ENCODE measurements at regions not wholly inside any gene's neighbourhood (a gene's known extent, or its start where the extent isn't known, plus 50 kb on each side); places are given as distances from the start of the nearest gene placed in this dataset.

DNA sequence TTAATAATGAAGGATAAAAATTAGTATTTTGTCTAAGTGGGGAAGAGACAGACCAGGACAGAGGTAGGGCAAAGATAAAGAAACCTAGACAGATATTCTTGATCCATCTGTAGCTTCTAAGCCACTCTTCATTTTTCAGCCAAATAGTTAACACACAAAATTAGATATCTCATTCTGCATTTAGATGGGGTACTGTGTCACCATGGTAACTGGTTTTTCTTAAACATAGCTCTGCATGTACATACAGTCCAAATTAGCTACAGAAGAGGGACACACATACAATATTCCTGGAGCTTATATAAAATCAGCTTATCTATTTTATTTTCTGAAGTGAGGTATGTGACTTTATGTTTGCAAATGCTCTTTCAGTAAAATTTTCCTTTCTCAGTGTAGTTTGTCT lies 393.7 kb downstream of the PPP3CA start:
- H3K4me3 ChIP-seq (ENCODE audit: low read depth, low read length), result no peak overlapping the region
- DNase-seq (ENCODE audit: low read depth), result no peak
- TF ChIP-seq, protein P1, sequence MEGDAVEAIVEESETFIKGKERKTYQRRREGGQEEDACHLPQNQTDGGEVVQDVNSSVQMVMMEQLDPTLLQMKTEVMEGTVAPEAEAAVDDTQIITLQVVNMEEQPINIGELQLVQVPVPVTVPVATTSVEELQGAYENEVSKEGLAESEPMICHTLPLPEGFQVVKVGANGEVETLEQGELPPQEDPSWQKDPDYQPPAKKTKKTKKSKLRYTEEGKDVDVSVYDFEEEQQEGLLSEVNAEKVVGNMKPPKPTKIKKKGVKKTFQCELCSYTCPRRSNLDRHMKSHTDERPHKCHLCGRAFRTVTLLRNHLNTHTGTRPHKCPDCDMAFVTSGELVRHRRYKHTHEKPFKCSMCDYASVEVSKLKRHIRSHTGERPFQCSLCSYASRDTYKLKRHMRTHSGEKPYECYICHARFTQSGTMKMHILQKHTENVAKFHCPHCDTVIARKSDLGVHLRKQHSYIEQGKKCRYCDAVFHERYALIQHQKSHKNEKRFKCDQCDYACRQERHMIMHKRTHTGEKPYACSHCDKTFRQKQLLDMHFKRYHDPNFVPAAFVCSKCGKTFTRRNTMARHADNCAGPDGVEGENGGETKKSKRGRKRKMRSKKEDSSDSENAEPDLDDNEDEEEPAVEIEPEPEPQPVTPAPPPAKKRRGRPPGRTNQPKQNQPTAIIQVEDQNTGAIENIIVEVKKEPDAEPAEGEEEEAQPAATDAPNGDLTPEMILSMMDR (IDR thresholded peaks at IDR 0.05; ENCODE audit: low read depth, low read length, missing control alignments), result no peak

- DNase-seq (ENCODE audit: low read depth), result no peak
- TF ChIP-seq, protein P1 (IDR thresholded peaks at IDR 0.05; ENCODE audit: low read depth, low read length, missing control alignments), result no peak
- no peak overlapping the region for H3K4me3 ChIP-seq (ENCODE audit: low read depth, low read length)
These were observed 394.7 kb downstream of the PPP3CA start for GRCh38 chr4:100952590-100952989.

DNA sequence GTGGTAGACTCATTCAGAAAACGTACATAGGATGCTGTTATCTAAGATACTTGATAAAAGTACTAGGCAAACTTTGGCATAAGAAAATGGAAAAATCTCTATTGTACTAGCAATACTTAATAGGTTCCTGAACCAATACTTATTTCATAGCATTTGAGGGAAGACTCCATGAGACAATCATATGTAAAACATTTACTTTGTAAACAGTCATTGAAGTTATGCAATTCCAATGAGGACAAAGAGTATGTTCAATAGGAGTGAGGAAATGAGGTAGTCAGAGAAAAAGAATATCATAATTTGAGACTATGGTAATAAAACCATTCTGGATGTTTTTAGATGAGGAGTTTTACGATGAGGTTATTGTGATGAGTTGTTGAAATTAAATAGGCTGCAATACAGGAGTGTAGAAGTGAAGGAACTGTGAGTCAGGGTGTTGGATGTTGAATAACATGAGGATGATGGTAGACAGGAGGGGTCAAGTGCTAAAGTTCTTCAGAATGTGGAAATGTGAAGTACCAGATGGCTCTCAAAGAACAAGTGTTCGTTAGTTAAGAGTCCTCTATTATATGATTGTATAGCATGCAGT lies 397.9 kb downstream of the PPP3CA start:
- no peak overlapping the region for H3K4me3 ChIP-seq (ENCODE audit: low read depth, low read length)
- TF ChIP-seq, protein P1 (IDR thresholded peaks at IDR 0.05; ENCODE audit: low read depth, low read length, missing control alignments), result no peak
- DNase-seq (ENCODE audit: low read depth), result no peak

GRCh38 chr4:100948911-100949310 lies 398.4 kb downstream of the PPP3CA start:
- TF ChIP-seq, protein P1 (IDR thresholded peaks at IDR 0.05; ENCODE audit: low read depth, low read length, missing control alignments), result no peak

GRCh38 chr4:100945789-100946188 lies 401.5 kb downstream of the PPP3CA start:
- DNase-seq (ENCODE audit: low read depth), result no peak

More at GRCh38 chr4:100948911-100949310, 398.4 kb downstream of the PPP3CA start:
- no peak overlapping the region for H3K4me3 ChIP-seq (ENCODE audit: low read depth, low read length)
- no peak for DNase-seq (ENCODE audit: low read depth)

DNA sequence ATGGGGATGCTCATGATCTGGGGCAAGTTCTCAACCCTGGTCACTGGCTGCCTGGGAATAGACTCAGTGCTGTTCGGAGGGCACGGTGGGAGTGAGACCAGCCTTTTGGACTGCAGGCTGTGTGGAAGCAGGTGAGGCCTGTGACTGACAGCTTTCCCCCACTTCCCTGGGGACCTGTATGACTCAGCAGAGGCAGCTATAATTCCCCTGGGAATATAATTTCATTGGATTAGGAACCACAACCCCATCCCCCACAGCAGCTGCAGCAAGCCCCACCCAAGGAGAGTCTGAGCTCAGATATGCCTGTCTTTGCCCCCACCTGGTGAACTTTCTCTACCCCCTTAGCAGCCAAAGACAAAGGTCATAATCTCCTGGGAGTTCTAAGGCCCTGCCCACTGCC lies 408.6 kb downstream of the PPP3CA start:
- TF ChIP-seq, protein P1 (IDR thresholded peaks at IDR 0.05; ENCODE audit: low read depth, low read length, missing control alignments), result no peak
- no peak for DNase-seq (ENCODE audit: low read depth)
- H3K4me3 ChIP-seq (ENCODE audit: low read depth, low read length), result no peak overlapping the region

More at GRCh38 chr4:100945789-100946188, 401.5 kb downstream of the PPP3CA start:
- TF ChIP-seq, protein P1 (IDR thresholded peaks at IDR 0.05; ENCODE audit: low read depth, low read length, missing control alignments), result no peak
- H3K4me3 ChIP-seq (ENCODE audit: low read depth, low read length), result no peak overlapping the region

All from GM12864 (cell line).